ENCODE measurements at regions not wholly inside any gene's neighbourhood (a gene's known extent, or its start where the extent isn't known, plus 50 kb on each side); places are given as distances from the start of the nearest gene placed in this dataset.

GRCh38 chr6:47133230-47134000, 91.3 kb upstream of the ADGRF1 start:
- Histone ChIP-seq H3K4me1 (peaks cover 13 to 20% of the 10 kb centered on the region in 2 donors), H3K27ac (no peak overlapping the region), H3K27me3 (no peaks in the 10 kb centered on the region), H3K4me3 (no peak overlapping the region), H3K36me3 (no peaks in the 10 kb centered on the region), H3K9me3 (no peaks in the 10 kb centered on the region)
- intact Hi-C loops (cut with DNase I): no loop called here
- TF ChIP-seq CTCF (IDR thresholded peaks at IDR 0.05): no peak
- ATAC-seq (no peak), DNase-seq (no peak)

GRCh38 chr6:47132724-47133123, 90.6 kb upstream of the ADGRF1 start:
- intact Hi-C loops (cut with DNase I): no loop called here
- H3K27ac ChIP-seq: no peak overlapping the region
- DNase-seq: no peak
- no peak overlapping the region for H3K4me3 ChIP-seq
- H3K9me3 ChIP-seq: no peaks in the 10 kb centered on the region
- H3K4me1 ChIP-seq: peaks cover 13 to 20% of the 10 kb centered on the region in 2 donors
- no peak for TF ChIP-seq CTCF (IDR thresholded peaks at IDR 0.05)
- no peak for ATAC-seq
- H3K27me3 ChIP-seq: no peaks in the 10 kb centered on the region
- H3K36me3 ChIP-seq: no peaks in the 10 kb centered on the region

- H3K4me3 ChIP-seq: no peak overlapping the region
- TF ChIP-seq CTCF (IDR thresholded peaks at IDR 0.05): no peak
- ATAC-seq: no peak
- intact Hi-C loops (cut with DNase I): no loop called here
- no peaks in the 10 kb centered on the region for H3K9me3 ChIP-seq
- no peak overlapping the region for H3K27ac ChIP-seq
- no peaks in the 10 kb centered on the region for H3K36me3 ChIP-seq
- H3K27me3 ChIP-seq: no peaks in the 10 kb centered on the region
- DNase-seq: no peak
- H3K4me1 ChIP-seq: peaks cover 13 to 20% of the 10 kb centered on the region in 2 donors
Measured at GRCh38 chr6:47131773-47132172, 89.6 kb upstream of the ADGRF1 start.

GRCh38 chr6:47130086-47130485, 88.0 kb upstream of the ADGRF1 start:
- DNase-seq (peak in 2 of 4 donors; percentile 51 to 55), ATAC-seq (no peak)
- Histone ChIP-seq H3K9me3 (no peaks in the 10 kb centered on the region), H3K4me3 (no peak overlapping the region), H3K36me3 (no peaks in the 10 kb centered on the region), H3K27me3 (no peaks in the 10 kb centered on the region), H3K27ac (no peak overlapping the region), H3K4me1 (peaks cover 6 to 9% of the 10 kb centered on the region in 2 donors)
- TF ChIP-seq CTCF (IDR thresholded peaks at IDR 0.05): no peak
- intact Hi-C loops (cut with DNase I): no loop called here

- no peaks in the 10 kb centered on the region for H3K4me1 ChIP-seq
- no peak overlapping the region for H3K4me3 ChIP-seq
- no peaks in the 10 kb centered on the region for H3K36me3 ChIP-seq
- H3K9me3 ChIP-seq: no peaks in the 10 kb centered on the region
- TF ChIP-seq CTCF (IDR thresholded peaks at IDR 0.05): no peak
- no peak overlapping the region for H3K27ac ChIP-seq
- intact Hi-C loops (cut with DNase I): no loop called here
- no peaks in the 10 kb centered on the region for H3K27me3 ChIP-seq
- ATAC-seq (peak; percentile 54), DNase-seq (no peak)
Measured at GRCh38 chr6:47129129-47129528, 87.0 kb upstream of the ADGRF1 start.

Data from left lung (tissue), 4 donors.